NCI-H2081 treated with DMSO at 0.1 percent for 48 hours (cell line): ENCODE measurements at regions not wholly inside any gene's neighbourhood (a gene's known extent, or its start where the extent isn't known, plus 50 kb on each side); places are given as distances from the start of the nearest gene placed in this dataset.
"Not testable (repeated sequence)": the region's sequence is repeated elsewhere in the genome, so short reads cannot be mapped to it uniquely, and the experiment has no call there.

Experiments used
- DNase-seq: peaks from one replicate; lab custom pipeline; 2025; lab: John Stamatoyannopoulos, UW

- no peak for DNase-seq
Measured at GRCh38 chr7:132030086-132030568, 473.7 kb upstream of the PODXL start.

DNA sequence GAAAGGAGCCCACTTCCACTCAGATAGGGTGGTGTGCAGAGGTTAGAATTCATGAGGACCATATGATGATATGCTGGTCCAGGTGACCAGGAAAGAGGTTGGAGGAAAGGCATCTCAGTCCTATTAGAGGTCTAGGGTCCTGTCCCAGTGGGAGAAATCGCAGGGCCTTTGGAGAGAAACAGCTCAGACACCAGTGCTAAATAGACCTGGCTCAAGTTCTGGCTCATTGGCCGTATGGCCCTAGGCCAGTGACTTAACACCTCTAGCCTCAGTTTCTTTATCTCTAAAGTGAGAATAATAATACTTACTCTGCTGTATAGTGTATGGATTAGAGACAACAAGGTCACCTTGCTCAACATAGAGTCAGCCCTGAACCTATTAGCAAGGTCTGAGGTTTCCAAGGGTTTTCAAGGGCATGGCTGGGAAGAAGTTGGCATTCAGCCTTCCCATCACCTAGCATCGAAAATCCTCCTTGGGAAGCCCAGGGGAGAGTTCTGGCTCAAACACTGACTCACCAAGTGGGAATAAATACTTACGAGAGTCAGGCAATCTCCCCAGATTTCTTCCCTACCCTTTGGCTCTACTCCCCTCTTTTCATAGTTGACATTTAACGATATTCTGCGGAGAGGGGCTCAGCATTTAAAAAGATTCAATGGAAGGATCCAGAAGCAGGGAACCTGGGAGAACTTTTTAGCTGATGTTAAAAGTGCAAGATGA, 473.1 kb upstream of the PODXL start:
- DNase-seq, result no peak

- no peak for DNase-seq
Measured at GRCh38 chr7:132028144-132028920, 471.9 kb upstream of the PODXL start.

DNA sequence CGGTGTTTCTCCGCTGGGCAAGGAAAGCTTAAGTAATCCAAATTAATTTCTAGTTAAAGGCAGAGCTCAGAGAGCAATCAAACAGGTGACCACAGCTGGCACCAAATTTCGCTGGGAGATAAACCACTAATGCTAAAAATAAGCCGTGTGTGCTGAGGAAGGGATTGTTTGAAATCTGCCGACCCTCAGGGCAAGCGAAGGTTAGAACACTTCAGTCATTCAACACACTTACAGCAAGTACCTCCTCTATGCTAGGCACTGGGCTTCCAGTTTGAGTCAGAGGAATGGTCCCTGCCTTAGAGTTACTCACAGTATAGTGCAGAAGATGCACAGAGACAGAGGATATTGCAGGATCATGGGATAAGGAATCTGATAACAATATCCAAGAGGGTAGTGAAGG, 467.9 kb upstream of the PODXL start:
- no peak for DNase-seq

DNA sequence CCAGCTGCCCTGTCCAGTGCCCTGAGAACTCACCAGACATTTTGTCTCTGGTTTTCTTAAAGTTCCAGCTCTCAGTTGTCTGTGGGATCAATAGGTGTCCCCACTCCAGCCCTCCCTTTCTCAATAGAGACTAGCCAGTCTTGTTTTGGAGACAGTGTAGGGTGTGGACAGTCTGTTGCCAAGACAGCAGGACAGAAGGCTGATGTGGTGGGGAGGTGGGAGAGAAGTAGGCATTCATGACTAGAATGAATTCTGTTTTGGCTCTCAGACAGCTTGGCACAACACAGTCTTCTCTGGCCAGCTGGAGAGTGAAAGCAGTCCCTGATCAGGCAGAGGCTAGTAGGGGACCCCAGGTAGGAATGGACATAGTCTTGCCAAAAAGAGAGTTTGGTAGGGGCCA, 467.0 kb upstream of the PODXL start:
- no peak for DNase-seq

GRCh38 chr7:132022188-132022587, 465.8 kb upstream of the PODXL start:
- DNase-seq, result no peak

- no peak for DNase-seq
Measured at GRCh38 chr7:132019703-132020102, 463.3 kb upstream of the PODXL start.

DNA sequence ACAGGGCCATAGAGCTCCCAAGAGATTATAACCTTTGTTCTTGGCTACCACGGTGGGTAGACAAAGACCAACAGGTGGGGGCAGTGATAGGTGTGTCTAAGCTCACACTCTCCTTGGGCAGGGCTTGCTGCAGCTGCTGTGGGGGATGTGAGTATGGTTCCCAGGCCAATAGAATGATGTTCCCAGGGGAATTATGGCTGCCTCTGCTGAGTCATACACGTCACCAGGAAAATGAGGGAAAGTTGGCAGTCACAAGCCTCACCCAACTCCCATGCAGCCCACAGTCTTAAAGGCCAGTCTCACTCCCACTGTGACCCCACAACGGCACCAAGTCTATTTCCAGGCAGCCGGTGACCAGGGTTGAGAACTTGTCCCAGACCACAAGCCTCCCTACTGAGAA, 453.4 kb upstream of the PODXL start:
- DNase-seq, result no peak

GRCh38 chr7:132004529-132004928, 448.1 kb upstream of the PODXL start:
- DNase-seq, result no peak

- DNase-seq, result no peak
Measured at GRCh38 chr7:132002343-132002968, 446.0 kb upstream of the PODXL start.

DNA sequence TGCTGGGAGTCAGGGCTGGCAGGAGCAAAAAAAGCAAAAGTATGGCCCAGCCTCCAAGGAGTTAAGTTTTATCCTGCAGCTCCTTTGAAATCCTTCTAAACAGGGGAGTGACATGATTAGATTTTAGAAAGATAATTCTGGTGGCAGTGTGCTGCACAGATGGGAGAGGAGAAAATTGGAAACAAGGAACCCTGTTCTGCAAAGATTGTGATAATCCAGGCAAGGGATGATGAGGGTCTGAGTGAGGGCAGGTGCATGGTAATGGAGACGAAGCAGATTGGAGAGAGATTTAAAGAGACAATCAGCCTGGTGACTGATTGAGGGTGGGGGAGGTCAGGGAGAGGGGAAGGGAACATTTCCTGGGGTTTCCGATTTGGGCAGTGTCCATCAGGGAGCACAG, 444.7 kb upstream of the PODXL start:
- DNase-seq, result no peak

DNA sequence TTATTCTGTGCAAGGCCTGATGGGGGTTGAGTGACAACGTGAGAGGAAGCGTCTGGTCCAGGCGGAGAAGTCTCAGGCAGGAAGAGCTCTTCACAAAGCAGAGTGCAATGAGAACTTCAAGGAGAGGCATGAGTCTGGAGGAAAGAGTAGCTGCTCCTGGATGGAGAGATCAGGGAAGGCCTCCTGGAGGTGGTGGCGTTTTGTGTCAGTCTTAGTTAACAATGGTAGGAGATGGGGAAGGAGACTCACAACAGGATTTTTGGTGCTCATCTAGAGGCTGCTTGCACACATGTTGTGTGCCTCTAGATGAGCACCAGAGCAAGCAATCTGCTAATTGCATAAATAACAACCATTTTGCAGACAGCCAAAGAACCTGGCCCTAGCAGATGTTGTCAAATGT, 442.8 kb upstream of the PODXL start:
- no peak for DNase-seq

- DNase-seq, result no peak
Measured at GRCh38 chr7:131995324-131995723, 438.9 kb upstream of the PODXL start.

GRCh38 chr7:131981069-131981468, 424.6 kb upstream of the PODXL start:
- not testable (repeated sequence) for DNase-seq

DNA sequence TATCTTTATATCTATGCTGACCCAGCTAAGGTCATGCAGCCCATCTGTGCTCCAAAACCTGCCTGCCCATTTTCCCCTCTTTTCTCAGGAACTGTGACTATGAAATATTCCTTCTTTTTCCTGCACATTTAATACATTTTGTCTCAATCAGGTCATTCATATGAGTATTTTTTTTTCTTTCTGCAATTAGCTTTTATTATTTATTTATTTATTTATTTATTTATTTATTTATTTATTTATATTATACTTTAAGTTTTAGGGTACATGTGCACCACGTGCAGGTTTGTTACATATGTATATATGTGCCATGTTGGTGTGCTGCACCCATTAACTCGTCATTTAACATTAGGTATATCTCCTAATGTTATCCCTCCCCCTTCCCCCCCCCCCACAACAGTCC, 421.7 kb upstream of the PODXL start:
- not testable (repeated sequence) for DNase-seq

DNA sequence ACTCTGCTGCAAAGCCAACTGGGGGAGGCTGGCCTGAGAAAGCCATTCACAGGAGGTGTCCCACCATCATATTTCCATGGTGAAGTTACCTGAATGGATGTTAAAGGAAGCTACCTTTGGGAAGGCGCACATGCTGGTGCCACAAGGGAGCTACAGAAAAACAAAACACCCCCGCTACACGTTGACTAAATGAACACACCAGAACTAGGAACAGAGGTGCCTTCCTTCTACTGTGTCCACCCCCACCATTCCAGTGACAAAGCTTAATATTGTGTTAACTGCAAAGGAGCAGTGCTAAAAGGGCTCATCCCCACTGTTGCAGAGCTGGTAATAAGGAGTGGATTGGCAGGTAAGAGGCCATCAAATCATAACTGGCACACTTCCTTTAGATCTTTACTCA, 420.0 kb upstream of the PODXL start:
- no peak for DNase-seq

DNA sequence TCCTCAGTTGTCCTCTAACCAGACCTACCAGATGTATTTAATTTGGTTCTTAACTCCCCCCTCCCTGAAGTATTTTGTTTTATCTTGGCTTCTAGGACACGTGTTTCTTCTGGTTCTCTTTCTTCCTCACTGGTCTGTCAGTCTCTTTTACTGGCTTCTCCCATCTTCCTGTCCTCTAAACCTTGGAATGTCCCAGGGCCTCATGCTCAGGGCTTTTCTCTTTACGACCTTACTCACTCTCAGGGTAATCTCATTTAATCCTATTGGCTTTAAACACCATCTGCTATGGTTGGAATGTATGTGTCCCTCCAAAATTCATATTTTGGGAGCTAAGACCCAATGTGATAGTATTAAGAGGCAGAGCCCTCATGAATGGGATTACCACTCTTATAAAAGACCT, 418.2 kb upstream of the PODXL start:
- no peak for DNase-seq

- no peak for DNase-seq
Measured at GRCh38 chr7:131972251-131972650, 415.8 kb upstream of the PODXL start.

DNA sequence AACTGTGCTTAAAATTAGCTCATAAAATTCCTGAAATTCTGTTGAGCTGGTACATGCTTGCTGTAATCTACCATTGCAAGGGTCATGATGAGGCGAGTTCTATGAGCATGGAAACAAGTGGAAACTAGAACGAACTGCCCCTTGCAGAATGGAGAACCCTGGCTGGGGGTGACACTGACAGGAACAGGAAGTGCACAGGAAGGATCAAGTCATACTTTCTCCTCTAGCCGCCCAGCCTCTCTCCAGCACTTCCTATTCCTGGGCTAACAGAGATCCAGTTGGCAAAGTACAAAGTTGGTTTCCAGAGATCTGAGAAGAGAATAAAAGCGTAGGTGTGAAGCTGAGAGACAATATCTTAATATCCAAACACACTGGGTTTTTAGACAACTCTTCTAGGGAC, 414.2 kb upstream of the PODXL start:
- no peak for DNase-seq

DNA sequence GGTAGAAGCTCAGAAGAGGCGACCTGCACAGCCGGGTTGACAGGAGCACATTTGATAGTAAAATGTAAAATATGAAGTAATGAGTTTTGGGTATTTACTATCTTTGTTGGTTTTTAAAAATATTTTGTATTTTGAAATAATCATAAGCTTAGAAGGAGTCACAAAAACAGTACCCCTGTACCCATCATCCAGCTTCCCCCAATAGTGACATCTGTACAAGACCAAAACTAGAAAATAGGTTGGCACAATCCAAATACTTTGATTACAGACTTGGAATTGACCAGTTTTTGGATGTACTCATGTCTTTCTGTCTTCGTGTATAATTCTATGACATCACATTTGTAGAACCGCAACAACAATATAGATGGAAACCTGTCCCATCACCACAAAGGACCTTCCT, 413.1 kb upstream of the PODXL start:
- DNase-seq, result no peak

GRCh38 chr7:131967216-131967730, 410.8 kb upstream of the PODXL start:
- DNase-seq, result no peak

DNA sequence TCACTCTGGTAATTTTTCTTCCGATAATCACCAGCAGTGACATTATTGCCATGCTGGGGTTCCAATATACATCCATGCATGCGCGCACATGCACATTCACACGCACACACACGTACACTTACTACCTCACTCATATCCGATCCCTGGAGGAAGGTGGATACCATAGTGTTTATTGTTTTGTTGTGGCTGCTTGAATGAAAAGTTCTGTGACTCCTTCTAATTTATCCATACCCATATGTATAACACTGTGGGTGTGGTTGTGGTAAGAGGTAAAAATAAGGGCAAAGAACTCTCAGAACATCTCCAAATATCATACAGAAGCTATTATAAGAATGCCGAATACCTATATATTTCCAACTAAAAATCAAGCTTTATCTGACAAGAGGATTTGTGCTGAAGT, 407.8 kb upstream of the PODXL start:
- DNase-seq, result no peak
